Right renal pelvis (tissue), 4 donors: ENCODE measurements at regions not wholly inside any gene's neighbourhood (a gene's known extent, or its start where the extent isn't known, plus 50 kb on each side); places are given as distances from the start of the nearest gene placed in this dataset.

Source experiments
- DNase-seq, 4 donors: peaks; one replicate each; pipeline ENCODE4 v3.0.0-alpha.2; 2013; ENCODE audit warnings: low read depth in 4 of 4, low spot score in 3 of 4, missing footprints in 1 of 4

GRCh38 chr9:87084407-87084806 is 137.1 kb upstream of the GAS1 start:
- no peak for DNase-seq

DNA sequence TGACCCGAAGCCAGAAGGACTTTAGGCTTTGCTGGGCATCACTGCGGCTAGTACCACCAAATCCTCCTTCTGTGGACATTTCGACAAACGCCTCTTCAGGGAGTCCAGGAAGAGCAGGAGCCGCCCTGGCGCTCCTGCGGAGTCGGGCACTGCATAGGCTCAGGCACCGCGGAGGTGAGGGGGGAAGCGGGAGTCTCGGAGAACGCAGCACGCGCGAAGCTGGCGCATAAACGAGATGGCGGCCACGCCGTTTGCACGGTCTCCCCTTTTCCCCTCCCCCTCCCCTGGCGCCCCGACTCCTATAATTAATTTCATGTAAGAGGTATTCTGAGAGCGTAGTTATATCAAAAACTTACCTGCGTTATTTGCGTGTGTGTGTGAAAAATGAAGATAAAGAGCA is 137.8 kb upstream of the GAS1 start:
- no peak for DNase-seq

- DNase-seq: no peak
These were observed 138.2 kb upstream of the GAS1 start for GRCh38 chr9:87085521-87085920.

GRCh38 chr9:87086221-87086818 is 139.0 kb upstream of the GAS1 start:
- DNase-seq: peak in 3 of 4 donors; percentile 26 to 44 (median 36)

- DNase-seq: no peak
These were observed 139.9 kb upstream of the GAS1 start for GRCh38 chr9:87087197-87087596.

GRCh38 chr9:87088192-87088591 is 140.9 kb upstream of the GAS1 start:
- DNase-seq: no peak

DNA sequence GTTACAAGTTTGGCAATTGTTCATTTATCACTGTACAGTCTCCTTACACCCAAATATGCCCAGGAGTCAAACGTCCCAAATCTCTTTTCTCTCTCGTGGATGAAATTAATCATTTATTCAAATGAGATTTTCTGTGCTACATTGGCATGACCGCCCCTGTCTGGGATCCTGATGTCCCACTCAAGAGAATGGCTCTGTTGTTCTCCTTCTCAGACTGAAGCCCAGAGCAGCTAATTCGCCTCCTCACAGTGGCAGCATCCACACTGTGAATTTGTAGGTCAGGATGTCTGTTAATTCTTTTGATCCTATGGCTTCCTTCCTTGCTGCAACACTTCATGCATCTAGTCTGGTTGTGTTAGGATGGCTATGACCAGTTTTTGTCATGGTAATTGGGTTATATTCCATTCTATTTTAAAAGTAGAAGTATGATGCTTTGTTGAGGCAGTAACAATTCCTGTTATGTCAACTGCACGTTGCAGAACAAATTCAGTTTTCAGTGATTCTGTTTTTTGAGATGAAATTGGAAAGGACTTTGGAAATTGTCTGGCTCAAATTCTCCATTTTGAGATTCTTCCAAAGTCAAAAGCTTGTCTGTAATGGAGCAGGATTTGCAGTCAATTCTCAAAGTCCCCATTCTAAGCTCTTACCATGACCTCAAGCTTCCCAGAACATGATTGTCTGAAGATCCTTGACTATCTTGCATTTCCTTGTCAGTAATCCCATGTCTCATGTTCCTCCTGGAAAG is 141.5 kb upstream of the GAS1 start:
- DNase-seq: no peak

GRCh38 chr9:87089506-87089905 is 142.2 kb upstream of the GAS1 start:
- DNase-seq: no peak

- no peak for DNase-seq
These were observed 142.6 kb upstream of the GAS1 start for GRCh38 chr9:87089929-87090328.

- DNase-seq: no peak
These were observed 146.5 kb upstream of the GAS1 start for GRCh38 chr9:87093777-87094176.

- no peak for DNase-seq
These were observed 148.6 kb upstream of the GAS1 start for GRCh38 chr9:87095951-87096350.

GRCh38 chr9:87096506-87096905 is 149.2 kb upstream of the GAS1 start:
- no peak for DNase-seq

GRCh38 chr9:87097238-87097637 is 149.9 kb upstream of the GAS1 start:
- no peak for DNase-seq

DNA sequence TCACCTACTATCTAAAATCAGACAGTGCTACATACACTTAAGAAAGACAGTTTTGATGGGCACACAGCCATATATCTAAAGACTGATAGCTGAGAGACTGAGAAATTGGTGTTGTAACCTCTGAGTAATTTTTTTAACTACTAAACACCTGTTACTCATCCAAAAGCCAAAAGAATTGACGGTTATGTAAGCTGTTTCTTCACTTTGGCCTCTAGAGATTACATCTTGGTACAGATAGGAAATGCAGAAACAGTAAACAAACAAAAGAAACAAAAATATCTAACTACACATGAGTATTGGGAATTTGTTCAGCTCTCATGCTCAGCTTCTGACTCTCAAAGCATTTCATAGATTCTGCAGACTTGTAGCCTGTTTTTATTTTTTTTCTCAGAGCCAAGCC is 152.1 kb upstream of the GAS1 start:
- no peak for DNase-seq

DNA sequence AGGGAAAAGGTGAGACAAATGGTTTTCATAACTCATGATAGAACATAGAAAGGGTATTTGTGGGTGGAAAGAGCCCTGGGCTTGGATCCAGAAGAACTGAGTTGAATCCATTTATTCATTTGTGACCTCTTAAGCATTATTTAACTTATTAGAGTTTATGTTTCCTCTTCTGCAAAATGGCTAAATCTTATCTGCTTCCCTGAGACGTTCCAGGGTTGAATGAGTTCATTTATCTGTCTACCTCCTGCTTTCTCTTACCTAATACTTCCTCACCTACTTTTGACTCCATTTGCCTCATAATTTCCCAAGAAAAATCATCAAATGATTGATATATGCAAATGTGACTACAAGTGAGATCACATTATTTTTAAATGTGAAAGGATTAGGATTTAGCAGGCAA is 152.7 kb upstream of the GAS1 start:
- no peak for DNase-seq

DNA sequence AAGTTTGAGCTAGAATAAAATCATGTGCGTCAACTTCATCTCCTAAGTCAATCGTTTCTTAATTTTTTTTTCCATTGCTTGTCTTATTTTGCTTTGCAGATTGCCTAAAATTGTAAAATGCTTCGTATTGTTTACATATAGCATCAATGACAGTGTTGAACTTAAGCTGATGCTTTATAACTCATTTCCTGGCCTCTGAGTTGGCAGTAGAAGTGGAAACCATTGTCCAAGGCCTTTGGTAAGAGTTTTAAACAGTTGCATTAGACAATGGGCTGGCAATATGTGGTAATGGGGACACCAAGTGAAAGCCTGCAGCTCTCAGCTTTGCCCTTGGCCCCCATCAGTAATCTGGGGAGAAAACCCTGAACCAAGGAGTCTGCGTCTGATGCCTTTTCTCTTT is 154.8 kb upstream of the GAS1 start:
- no peak for DNase-seq

GRCh38 chr9:87107072-87107471 is 159.8 kb upstream of the GAS1 start:
- DNase-seq: no peak

DNA sequence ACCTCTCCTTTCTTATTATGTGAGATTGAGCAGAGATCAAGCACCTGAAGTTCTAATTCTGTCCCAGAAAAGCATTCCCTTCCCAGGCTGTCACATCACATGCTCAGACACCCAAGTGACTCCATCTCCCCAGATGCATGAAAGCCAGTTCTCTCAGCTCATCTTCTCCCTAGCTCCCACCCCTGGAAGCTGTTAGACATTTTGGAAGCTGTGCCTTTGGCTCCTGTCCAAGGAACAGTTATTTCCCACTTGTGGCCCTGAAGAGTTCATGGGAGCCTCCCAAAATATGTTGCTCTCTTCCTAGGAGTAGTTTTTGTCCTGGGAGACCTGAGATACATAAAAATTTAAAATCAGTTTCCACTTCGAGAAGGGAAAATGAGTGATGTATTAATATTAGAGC is 161.4 kb upstream of the GAS1 start:
- DNase-seq: no peak

GRCh38 chr9:87109231-87109631 is 161.9 kb upstream of the GAS1 start:
- no peak for DNase-seq

DNA sequence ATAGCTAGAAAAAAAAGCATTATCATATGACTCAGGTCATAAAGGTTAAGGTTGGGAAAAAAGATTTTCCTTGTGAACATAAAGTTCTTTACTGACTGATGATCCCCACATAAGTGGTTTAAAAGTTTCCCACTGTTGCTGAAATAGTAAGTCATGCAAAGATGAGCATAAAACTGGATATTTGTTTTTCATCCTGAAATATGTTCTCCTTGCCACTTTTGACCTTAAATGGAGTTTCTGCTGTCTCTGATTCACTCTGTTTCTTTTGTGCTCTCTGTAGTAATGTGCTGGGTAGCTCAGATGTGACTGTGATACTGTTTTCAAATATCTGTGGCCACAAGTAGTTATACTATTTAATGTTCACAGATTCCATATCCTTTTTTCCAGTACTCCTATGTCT is 162.5 kb upstream of the GAS1 start:
- DNase-seq: no peak

- no peak for DNase-seq
These were observed 163.7 kb upstream of the GAS1 start for GRCh38 chr9:87111010-87111409.

- no peak for DNase-seq
These were observed 165.3 kb upstream of the GAS1 start for GRCh38 chr9:87112656-87113055.

GRCh38 chr9:87113874-87114273 is 166.6 kb upstream of the GAS1 start:
- DNase-seq: no peak
